ENCODE measurements at regions not wholly inside any gene's neighbourhood (a gene's known extent, or its start where the extent isn't known, plus 50 kb on each side); places are given as distances from the start of the nearest gene placed in this dataset.
A peak's percentile ranks its signal among the peaks of the same experiment; 100 is the strongest.

DNA sequence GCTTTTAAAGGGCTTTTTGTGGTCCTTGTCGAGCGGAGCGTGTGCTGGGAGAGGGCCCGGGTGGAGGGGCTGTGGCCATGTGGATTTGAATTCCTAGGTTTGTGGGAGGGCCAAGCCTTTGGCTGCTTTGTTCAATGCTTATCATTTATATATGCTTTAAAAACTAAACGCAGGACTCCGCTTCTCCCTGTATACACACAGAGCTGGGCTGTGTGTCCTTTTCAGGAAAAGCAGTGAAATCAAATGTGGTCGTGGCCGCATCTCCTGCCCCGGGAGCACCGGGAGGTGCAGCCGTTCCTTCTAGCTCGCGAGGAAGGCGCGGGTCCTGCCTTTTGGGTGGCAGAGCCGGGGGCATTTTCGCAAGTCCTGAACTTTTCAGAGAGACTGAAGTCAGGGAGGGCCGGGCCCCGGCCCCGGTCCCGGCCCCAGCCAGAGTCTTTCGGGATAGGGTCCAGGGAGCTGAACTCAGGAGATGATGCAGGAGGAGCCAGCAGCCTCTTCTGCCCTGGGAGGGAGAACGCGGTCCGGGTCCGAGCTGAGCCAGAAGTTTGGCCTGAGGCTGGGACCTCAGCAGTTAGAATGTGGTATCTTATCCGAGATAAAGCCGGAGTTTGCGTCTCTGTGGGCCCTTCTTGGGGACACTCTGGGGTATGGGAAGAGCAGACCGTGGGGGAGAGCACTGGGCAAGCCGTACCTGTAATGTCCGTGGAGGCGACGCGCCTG is 158.8 kb downstream of the C9orf152 start:
- peak; percentile 26 to 49 for DNase-seq (ENCODE audit: low read depth in 2 of 2)

DNA sequence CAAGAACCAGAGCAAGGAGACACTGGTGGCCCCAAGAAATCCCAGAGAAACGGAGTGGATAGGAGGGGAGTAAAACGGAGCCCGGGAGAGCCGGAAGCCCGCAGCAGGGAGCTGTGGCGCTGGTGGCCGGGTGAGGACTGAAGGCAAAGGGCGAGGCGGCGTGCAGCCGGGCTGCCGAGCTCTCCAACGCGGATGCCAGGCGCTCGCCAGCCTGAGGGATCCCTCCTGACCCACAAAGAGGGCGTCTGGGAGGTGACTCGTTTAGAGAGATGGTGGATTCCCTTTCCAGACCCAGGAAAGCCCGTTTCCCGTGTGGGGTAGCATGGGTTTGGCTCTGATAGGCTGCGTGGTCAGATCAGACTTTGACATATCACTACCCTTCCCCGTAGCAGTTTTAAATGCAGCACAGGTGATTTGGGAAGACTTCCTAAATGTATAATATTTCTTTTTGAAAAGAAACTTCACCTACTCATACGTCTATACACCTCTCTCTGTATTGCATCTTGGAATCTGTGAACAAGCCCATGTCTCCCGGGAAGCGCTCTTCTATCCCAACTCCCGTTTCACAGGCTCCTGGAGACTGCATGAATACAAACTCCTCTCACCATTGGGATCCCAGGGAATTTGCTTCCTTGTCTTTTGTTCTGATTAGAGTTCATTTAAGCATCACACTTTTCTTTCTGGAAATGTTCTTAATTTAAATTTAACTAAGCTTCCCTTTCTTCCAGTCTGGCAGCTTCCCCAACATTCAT is 158.1 kb downstream of the C9orf152 start:
- peak; percentile 48 to 54 for DNase-seq (ENCODE audit: low read depth in 2 of 2)

GRCh38 chr9:110050925-110051355 is 157.0 kb downstream of the C9orf152 start:
- peak; percentile 50 to 81 for DNase-seq (ENCODE audit: low read depth in 2 of 2)

DNA sequence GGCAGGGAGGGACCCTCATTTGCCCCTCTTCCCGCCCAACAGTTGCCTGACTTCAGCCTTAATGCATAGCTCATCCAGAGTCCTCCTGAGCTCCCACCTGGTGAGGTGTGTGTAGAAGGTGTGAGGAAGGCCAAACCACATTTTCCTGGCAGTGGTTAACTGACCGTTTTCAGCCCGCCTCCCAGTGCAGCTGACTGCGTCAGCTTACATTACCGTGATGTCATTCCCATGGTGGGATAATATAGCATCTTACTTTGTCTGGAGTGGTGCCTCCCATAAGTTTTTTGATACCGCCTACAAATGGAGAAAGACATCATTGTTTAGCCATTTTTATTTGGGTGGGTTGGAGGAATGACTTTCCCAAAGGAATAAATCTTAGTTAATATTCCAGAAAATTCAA is 151.9 kb downstream of the C9orf152 start:
- no peak for DNase-seq (ENCODE audit: low read depth in 2 of 2)

GRCh38 chr9:110058304-110058953 is 149.5 kb downstream of the C9orf152 start:
- DNase-seq (ENCODE audit: low read depth in 2 of 2) = peak; percentile 56 to 67

DNA sequence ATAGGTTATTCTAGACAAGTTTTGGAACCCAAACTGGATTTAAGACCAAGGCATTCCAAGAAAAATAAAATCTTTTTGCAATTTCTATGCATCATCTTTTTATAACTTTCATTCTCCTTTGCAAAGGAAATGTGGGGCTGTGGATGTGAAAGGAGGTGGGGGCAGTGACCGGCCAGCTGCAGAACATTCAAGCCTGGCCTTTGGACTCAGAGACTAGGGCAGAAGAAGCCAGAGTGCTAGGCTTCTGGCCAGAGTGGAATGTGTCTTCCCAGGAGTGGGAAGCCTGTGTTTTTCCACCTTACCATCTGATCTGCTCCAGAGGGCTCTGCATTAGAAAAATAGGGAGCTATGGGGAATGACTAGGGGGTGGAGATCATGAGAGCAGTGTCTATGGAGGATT is 148.5 kb downstream of the C9orf152 start:
- DNase-seq (ENCODE audit: low read depth in 2 of 2) = peak in 1 of 2 donors; percentile 32

- peak in 1 of 2 donors; percentile 43 for DNase-seq (ENCODE audit: low read depth in 2 of 2)
Measured at GRCh38 chr9:110064803-110065202, 143.2 kb downstream of the C9orf152 start.

- peak in 1 of 2 donors; percentile 80 for DNase-seq (ENCODE audit: low read depth in 2 of 2)
Measured at GRCh38 chr9:110065532-110065931, 142.4 kb downstream of the C9orf152 start.

GRCh38 chr9:110066929-110067716 is 140.8 kb downstream of the C9orf152 start:
- DNase-seq (ENCODE audit: low read depth in 2 of 2) = no peak

GRCh38 chr9:110068212-110068611 is 139.7 kb downstream of the C9orf152 start:
- no peak for DNase-seq (ENCODE audit: low read depth in 2 of 2)

DNA sequence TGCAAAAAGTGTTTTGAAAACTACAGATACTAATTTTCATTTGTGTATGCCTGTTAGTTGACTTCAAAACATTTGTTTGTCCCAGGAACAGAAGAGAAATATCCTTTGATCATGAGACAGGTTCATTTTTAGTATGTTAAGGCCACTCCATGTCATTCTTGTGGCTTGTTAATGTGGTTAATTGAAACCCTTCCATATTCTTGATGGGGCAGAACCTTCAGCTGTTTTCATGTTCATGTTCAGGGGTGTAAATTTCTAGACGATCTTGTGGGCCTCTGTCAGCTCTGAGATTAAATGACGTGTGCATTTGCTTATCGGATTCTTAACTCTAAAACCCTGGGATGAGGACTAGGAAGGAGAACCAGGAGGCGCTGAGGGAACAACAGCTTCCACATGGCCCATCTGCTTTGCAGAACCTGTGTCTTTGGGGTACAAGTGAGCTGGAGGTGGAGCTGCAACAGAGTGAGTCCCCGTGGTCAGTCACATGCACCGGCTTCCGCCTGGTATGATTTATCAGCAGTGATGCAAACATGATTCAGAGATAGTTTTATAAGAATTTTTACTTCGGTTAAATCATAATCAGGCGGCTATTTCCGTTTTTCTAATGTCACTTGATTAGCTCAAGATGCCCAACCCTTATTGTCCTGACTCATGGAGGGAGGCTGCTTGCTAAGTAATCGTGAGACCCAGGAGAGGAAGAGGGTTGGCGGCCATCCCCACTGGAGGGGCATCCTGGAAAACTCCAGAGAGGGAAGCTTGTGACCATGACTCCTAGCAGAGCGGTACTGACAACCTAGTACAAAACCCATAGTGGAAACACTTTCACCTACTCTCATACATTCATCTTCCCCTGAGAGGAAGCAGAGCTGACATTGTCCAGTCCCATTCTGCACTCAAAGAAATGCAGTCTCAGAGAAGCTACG is 138.4 kb downstream of the C9orf152 start:
- peak; percentile 91 to 95 for DNase-seq (ENCODE audit: low read depth in 2 of 2)

- DNase-seq (ENCODE audit: low read depth in 2 of 2) = no peak
Measured at GRCh38 chr9:110072597-110073355, 135.2 kb downstream of the C9orf152 start.

GRCh38 chr9:110073356-110073905 is 134.5 kb downstream of the C9orf152 start:
- DNase-seq (ENCODE audit: low read depth in 2 of 2) = no peak

- DNase-seq (ENCODE audit: low read depth in 2 of 2) = no peak
Measured at GRCh38 chr9:110076894-110077725, 130.8 kb downstream of the C9orf152 start.

DNA sequence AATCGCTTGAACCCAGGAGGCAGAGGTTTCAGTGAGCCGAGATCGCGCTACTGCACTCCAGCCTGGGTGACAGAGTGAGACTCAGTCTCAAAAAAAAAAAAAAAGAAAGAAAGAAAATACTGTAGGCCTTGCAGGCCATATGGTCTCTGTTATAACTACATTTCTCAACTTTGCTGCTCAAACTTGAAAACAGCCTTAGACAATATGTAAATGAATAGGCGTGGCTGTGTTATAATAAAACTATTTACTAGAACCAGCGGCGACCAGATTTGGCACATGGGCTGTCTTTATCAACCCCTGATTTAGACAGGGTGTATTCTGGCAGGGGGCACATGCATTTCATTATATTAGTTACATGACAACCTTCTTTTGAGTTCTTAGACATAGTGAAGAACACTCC is 130.0 kb downstream of the C9orf152 start:
- no peak for DNase-seq (ENCODE audit: low read depth in 2 of 2)

- peak in 1 of 2 donors; percentile 48 for DNase-seq (ENCODE audit: low read depth in 2 of 2)
Measured at GRCh38 chr9:110078604-110079003, 129.4 kb downstream of the C9orf152 start.

DNA sequence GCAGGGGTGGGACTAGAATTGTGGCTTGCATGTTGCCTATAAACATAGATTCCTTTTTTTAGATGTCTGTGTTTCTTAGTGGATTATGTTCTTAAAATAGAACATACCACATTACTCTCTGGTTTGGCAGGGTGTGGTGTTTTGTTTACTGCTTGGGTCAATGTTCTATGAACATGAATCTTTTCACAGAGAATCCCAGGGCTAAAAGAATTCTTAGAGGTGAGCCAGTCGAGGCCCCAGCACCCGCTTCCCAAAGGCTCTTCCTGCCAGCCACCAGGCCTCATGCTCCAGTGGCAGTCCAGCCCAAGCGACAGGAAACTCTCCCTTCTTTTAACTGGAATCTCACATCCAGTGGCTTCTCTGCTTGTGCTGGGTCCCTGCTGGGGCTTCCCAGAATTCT is 126.6 kb downstream of the C9orf152 start:
- no peak for DNase-seq (ENCODE audit: low read depth in 2 of 2)

DNA sequence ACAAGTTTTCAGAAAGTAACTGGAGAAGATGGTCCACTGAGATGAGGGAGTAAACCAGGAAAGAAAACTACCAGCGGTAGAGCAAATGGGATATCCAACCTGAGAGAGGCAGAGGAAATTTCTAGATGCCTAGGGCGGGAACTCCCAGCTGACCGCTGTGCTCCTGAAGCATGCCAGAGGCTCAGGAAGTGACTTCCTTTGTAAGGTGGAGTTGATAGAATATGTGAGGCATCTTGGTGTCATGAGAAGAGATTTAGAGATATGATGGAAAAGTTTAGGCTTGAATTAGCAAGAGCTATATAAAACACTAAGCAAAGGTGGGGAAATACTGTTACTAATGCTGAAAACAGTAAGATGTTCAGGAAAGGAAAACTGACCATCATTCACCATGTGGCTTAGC is 124.1 kb downstream of the C9orf152 start:
- DNase-seq (ENCODE audit: low read depth in 2 of 2) = no peak

All from lung microvascular endothelial cell (primary cell).